ENCODE measurements at regions not wholly inside any gene's neighbourhood (a gene's known extent, or its start where the extent isn't known, plus 50 kb on each side); places are given as distances from the start of the nearest gene placed in this dataset.
A peak's percentile ranks its signal among the peaks of the same experiment; 100 is the strongest.

DNA sequence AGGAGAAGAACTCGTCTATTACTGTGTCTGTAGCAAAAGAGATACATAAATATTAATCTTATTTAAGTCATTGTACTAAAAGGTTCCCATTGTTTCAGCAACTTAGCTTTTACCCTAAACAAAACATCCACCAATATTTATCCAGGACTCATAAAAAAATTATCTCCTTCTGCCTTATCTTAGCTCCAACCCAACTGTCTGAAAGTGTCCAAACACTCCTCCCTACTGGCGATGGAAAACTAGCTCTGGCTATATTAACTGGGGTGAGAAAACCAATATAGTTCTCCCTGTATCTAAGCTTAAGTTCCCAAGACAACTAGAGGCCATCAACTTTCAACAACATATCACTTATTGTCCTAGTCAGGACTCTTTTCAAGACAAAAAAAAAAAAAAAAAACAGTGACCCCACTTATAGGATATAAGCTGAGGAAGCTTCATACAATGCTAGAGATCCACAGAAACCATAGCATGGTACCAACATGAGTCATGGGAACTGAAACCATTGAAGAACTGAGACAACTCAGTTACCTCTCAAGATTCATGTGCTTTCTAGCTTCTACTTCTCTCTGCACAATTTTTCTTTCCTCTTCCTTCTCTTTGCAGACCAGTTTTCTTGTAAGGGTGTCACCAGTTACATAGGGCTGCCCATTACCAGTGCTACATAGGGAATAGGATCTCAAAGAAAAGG is 150.7 kb upstream of the RASA1 start:
- Histone ChIP-seq H2AFZ (ENCODE audit: low read length) (no peak overlapping the region), H3K27ac (ENCODE audit: insufficient read depth, low read length) (no peak overlapping the region), H4K20me1 (ENCODE audit: control insufficient read depth, extremely low read depth, insufficient read depth, low read length) (no peaks in the 10 kb centered on the region), H3K4me2 (ENCODE audit: extremely low read depth, insufficient read depth, low read length) (no peak overlapping the region), H3K9me3 (ENCODE audit: control insufficient read depth, insufficient read depth, low read depth, low read length) (no peaks in the 10 kb centered on the region), H3K9ac (ENCODE audit: insufficient read depth, low read length) (no peak overlapping the region), H3K79me2 (ENCODE audit: control insufficient read depth, insufficient read depth, low read length) (no peaks in the 10 kb centered on the region), H3K4me3 (replicated peaks in 1 of 4; ENCODE audit: control extremely low read depth in 1 of 4, insufficient read depth in 1 of 4, low read depth in 3 of 4, low read length in 4 of 4) (no peak overlapping the region), H3K27me3 (ENCODE audit: control insufficient read depth, insufficient read depth, low read length) (no peaks in the 10 kb centered on the region), H3K36me3 (ENCODE audit: control insufficient read depth, insufficient read depth, low read length) (no peaks in the 10 kb centered on the region), H3K4me1 (ENCODE audit: control insufficient read depth, extremely low read depth, insufficient read depth, low read length) (peaks cover 15% of the 10 kb centered on the region)
- DNase-seq (ENCODE audit: low read depth in 2 of 2) = peak in 1 of 2 donors; percentile 50
- TF ChIP-seq, protein P1, sequence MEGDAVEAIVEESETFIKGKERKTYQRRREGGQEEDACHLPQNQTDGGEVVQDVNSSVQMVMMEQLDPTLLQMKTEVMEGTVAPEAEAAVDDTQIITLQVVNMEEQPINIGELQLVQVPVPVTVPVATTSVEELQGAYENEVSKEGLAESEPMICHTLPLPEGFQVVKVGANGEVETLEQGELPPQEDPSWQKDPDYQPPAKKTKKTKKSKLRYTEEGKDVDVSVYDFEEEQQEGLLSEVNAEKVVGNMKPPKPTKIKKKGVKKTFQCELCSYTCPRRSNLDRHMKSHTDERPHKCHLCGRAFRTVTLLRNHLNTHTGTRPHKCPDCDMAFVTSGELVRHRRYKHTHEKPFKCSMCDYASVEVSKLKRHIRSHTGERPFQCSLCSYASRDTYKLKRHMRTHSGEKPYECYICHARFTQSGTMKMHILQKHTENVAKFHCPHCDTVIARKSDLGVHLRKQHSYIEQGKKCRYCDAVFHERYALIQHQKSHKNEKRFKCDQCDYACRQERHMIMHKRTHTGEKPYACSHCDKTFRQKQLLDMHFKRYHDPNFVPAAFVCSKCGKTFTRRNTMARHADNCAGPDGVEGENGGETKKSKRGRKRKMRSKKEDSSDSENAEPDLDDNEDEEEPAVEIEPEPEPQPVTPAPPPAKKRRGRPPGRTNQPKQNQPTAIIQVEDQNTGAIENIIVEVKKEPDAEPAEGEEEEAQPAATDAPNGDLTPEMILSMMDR (conservative IDR thresholded peaks at IDR 0.05 in 1 of 2, IDR thresholded peaks at IDR 0.05 in 1 of 2; ENCODE audit: low read depth in 1 of 2, low read length in 2 of 2) = no peak
- TF ChIP-seq EZH2 (IDR thresholded peaks at IDR 0.05; ENCODE audit: low read length, missing control alignments) = no peak

DNA sequence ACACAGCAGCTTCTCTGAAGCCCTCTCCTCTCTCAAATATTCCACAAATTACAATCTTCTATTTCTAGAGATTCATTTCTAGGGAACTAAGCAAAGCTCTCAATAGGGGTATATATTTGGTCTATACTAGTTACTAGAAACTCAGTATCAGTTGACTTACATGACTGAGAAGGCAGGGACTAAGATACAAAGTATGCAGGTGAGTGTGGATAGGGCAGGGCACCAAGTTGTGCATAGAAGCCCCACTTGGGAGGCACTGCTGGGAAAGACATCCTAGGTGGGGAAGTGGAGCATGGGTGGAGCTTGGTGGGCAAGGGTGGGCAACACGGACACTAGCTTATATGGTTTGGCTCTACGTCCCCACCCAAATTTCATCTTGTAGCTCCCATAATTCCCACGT is 148.1 kb upstream of the RASA1 start:
- no peaks in the 10 kb centered on the region for H3K36me3 ChIP-seq (ENCODE audit: control insufficient read depth, insufficient read depth, low read length)
- DNase-seq (ENCODE audit: low read depth in 2 of 2) = no peak
- no peak overlapping the region for H2AFZ ChIP-seq (ENCODE audit: low read length)
- H3K9me3 ChIP-seq (ENCODE audit: control insufficient read depth, insufficient read depth, low read depth, low read length) = no peaks in the 10 kb centered on the region
- H3K4me1 ChIP-seq (ENCODE audit: control insufficient read depth, extremely low read depth, insufficient read depth, low read length) = peaks cover 19% of the 10 kb centered on the region
- H3K79me2 ChIP-seq (ENCODE audit: control insufficient read depth, insufficient read depth, low read length) = no peaks in the 10 kb centered on the region
- H3K4me2 ChIP-seq (ENCODE audit: extremely low read depth, insufficient read depth, low read length) = no peak overlapping the region
- no peak for TF ChIP-seq EZH2 (IDR thresholded peaks at IDR 0.05; ENCODE audit: low read length, missing control alignments)
- TF ChIP-seq, protein P1 (conservative IDR thresholded peaks at IDR 0.05 in 1 of 2, IDR thresholded peaks at IDR 0.05 in 1 of 2; ENCODE audit: low read depth in 1 of 2, low read length in 2 of 2) = no peak
- no peak overlapping the region for H3K4me3 ChIP-seq (replicated peaks in 1 of 4; ENCODE audit: control extremely low read depth in 1 of 4, insufficient read depth in 1 of 4, low read depth in 3 of 4, low read length in 4 of 4)
- no peaks in the 10 kb centered on the region for H3K27me3 ChIP-seq (ENCODE audit: control insufficient read depth, insufficient read depth, low read length)
- H4K20me1 ChIP-seq (ENCODE audit: control insufficient read depth, extremely low read depth, insufficient read depth, low read length) = no peaks in the 10 kb centered on the region
- peak overlapping the region; percentile 20 for H3K27ac ChIP-seq (ENCODE audit: insufficient read depth, low read length)
- no peak overlapping the region for H3K9ac ChIP-seq (ENCODE audit: insufficient read depth, low read length)

DNA sequence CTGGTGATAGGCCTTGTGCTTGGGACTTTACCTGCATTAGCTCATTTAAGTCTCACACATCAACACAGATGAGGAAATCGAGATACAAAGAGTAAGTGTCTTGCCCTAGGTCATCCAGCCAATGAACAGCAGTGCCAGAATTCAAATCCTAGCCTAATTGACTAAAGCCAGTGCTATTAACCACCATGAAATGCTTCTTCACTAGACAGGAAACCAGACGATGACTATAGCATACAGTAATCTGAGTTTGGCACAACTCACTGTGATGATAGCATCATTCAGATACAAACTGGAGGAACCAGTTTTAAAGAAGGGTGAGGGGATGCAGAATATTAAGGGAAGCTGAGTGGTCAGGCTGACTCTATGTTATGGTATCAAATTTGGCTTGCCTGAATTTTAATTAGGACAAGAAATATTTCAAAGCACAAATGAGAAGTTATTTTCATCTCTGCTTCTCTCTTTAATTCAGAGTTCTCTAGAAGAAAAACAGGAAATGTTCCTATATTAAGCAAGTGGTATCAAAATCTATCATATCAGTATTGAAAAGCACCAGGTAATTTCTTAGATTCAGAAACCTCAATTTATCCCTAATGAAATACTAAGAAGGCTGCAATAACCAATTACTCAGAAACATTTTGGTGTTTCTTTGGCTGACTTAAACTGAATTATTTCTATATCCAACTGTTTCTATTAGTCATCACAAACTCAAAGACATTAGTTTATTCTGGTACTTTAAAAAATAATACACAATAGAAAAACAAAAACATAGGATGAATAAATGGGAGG is 147.0 kb upstream of the RASA1 start:
- H4K20me1 ChIP-seq (ENCODE audit: control insufficient read depth, extremely low read depth, insufficient read depth, low read length) = no peaks in the 10 kb centered on the region
- TF ChIP-seq EZH2 (IDR thresholded peaks at IDR 0.05; ENCODE audit: low read length, missing control alignments) = no peak
- TF ChIP-seq, protein P1 (conservative IDR thresholded peaks at IDR 0.05 in 1 of 2, IDR thresholded peaks at IDR 0.05 in 1 of 2; ENCODE audit: low read depth in 1 of 2, low read length in 2 of 2) = no peak

More for the DNA sequence above, 147.0 kb upstream of the RASA1 start:
- Histone ChIP-seq H3K79me2 (ENCODE audit: control insufficient read depth, insufficient read depth, low read length) (no peaks in the 10 kb centered on the region), H3K4me1 (ENCODE audit: control insufficient read depth, extremely low read depth, insufficient read depth, low read length) (peaks cover 19% of the 10 kb centered on the region), H3K27ac (ENCODE audit: insufficient read depth, low read length) (peak overlapping the region; percentile 66), H3K9ac (ENCODE audit: insufficient read depth, low read length) (no peak overlapping the region), H3K4me2 (ENCODE audit: extremely low read depth, insufficient read depth, low read length) (peak overlapping the region; percentile 34), H2AFZ (ENCODE audit: low read length) (no peak overlapping the region), H3K36me3 (ENCODE audit: control insufficient read depth, insufficient read depth, low read length) (no peaks in the 10 kb centered on the region), H3K27me3 (ENCODE audit: control insufficient read depth, insufficient read depth, low read length) (no peaks in the 10 kb centered on the region), H3K4me3 (replicated peaks in 1 of 4; ENCODE audit: control extremely low read depth in 1 of 4, insufficient read depth in 1 of 4, low read depth in 3 of 4, low read length in 4 of 4) (no peak overlapping the region), H3K9me3 (ENCODE audit: control insufficient read depth, insufficient read depth, low read depth, low read length) (no peaks in the 10 kb centered on the region)
- DNase-seq (ENCODE audit: low read depth in 2 of 2) = peak; percentile 74 to 98
